Mammary epithelial cell (primary cell): ENCODE measurements at regions not wholly inside any gene's neighbourhood (a gene's known extent, or its start where the extent isn't known, plus 50 kb on each side); places are given as distances from the start of the nearest gene placed in this dataset.

ENCODE experiments used
- EZH2 ChIP-seq: IDR thresholded peaks from 2 replicates; pipeline ENCODE4 v1.6.1; 2012; ENCODE audit warnings: low read length, inconsistent platforms, borderline replicate concordance
- TF ChIP-seq, protein P1 (sequence below), 2 donors: IDR thresholded peaks in 1 of 2; conservative IDR thresholded peaks in 1 of 2; 2 replicates each; pipeline ENCODE4 v1.5.1; 2011 to 2012; ENCODE audit warnings: inconsistent platforms in 2 of 2, low read length in 2 of 2, mild to moderate bottlenecking in 2 of 2, control low read depth in 1 of 2, low read depth in 1 of 2; ENCODE audit not compliant: insufficient read depth in 1 of 2; ENCODE audit errors: extremely low read depth in 1 of 2

- TF ChIP-seq, protein P1, sequence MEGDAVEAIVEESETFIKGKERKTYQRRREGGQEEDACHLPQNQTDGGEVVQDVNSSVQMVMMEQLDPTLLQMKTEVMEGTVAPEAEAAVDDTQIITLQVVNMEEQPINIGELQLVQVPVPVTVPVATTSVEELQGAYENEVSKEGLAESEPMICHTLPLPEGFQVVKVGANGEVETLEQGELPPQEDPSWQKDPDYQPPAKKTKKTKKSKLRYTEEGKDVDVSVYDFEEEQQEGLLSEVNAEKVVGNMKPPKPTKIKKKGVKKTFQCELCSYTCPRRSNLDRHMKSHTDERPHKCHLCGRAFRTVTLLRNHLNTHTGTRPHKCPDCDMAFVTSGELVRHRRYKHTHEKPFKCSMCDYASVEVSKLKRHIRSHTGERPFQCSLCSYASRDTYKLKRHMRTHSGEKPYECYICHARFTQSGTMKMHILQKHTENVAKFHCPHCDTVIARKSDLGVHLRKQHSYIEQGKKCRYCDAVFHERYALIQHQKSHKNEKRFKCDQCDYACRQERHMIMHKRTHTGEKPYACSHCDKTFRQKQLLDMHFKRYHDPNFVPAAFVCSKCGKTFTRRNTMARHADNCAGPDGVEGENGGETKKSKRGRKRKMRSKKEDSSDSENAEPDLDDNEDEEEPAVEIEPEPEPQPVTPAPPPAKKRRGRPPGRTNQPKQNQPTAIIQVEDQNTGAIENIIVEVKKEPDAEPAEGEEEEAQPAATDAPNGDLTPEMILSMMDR (conservative IDR thresholded peaks at IDR 0.05 in 1 of 2, IDR thresholded peaks at IDR 0.05 in 1 of 2; ENCODE audit: extremely low read depth in 1 of 2, insufficient read depth in 1 of 2, low read depth in 1 of 2, low read length in 2 of 2) = no peak
- no peak for TF ChIP-seq EZH2
Observed at GRCh38 chr10:120368338-120368737, 88.7 kb upstream of the PLPP4 start.
